ENCODE measurements at regions not wholly inside any gene's neighbourhood (a gene's known extent, or its start where the extent isn't known, plus 50 kb on each side); places are given as distances from the start of the nearest gene placed in this dataset.

DNA sequence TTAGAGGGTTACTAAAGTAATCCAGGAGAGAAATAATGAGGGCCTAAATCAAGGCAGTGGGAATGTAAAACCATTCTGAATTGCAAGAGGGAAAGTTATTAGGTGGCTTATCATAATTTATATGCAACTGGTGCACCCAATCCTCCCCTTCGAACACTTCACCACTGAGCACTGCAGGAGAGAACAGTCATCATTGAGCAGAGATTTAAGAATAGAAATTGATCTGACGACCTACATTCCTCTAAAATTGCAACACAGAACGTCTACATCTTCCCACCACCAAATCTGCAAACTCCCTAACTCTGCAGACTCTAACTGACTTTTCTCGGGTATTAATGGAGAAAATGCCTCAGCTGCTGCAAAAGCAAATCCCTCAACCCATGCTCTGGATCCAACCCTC lies 138.5 kb upstream of the CDH20 start:
- no peak for TF ChIP-seq CTCF (conservative IDR thresholded peaks at IDR 0.05)
- Histone ChIP-seq H3K79me2 (ENCODE audit: insufficient read depth, low read length) (no peaks in the 10 kb centered on the region), H4K5ac (ENCODE audit: insufficient read length, low read depth, low read length) (no peak overlapping the region), H3K56ac (ENCODE audit: insufficient read length, low read depth, low read length) (no peak overlapping the region), H3K4me2 (ENCODE audit: insufficient read depth, insufficient read length, low read length) (no peak overlapping the region), H3K27me3 (ENCODE audit: insufficient read depth, low read length) (no peaks in the 10 kb centered on the region), H2BK120ac (ENCODE audit: low read depth, low read length, poor library complexity, severe bottlenecking) (no peak overlapping the region), H3T11ph (ENCODE audit: low read length) (no peak overlapping the region), H2BK20ac (ENCODE audit: low read depth, low read length, poor library complexity, severe bottlenecking) (no peak overlapping the region), H2BK5ac (ENCODE audit: insufficient read length, low read length) (no peak overlapping the region), H4K8ac (replicated peaks; ENCODE audit: insufficient read length, low read depth, low read length) (no peak overlapping the region), H3K27ac (ENCODE audit: insufficient read length, low read depth, low read length) (no peak overlapping the region), H3K14ac (ENCODE audit: insufficient read depth, low read length) (no peak overlapping the region), H4K91ac (ENCODE audit: insufficient read length, low read depth, low read length) (no peak overlapping the region), H3K79me1 (ENCODE audit: insufficient read depth, low read depth, low read length, poor library complexity, severe bottlenecking) (no peaks in the 10 kb centered on the region), H3K23me2 (ENCODE audit: insufficient read length, low read depth, low read length, poor library complexity, severe bottlenecking) (no peaks in the 10 kb centered on the region), H3K9ac (ENCODE audit: extremely low read depth, insufficient read length, low read length) (no peak overlapping the region), H3K4ac (ENCODE audit: low read depth, low read length) (no peak overlapping the region), H3K9me3 (ENCODE audit: control insufficient read depth, low read depth, low read length) (no peaks in the 10 kb centered on the region), H3K4me1 (ENCODE audit: insufficient read depth, low read length) (no peaks in the 10 kb centered on the region), H2AK5ac (ENCODE audit: insufficient read length, low read length) (no peak overlapping the region), H2AFZ (ENCODE audit: low read length) (no peak overlapping the region), H4K20me1 (ENCODE audit: control insufficient read depth, insufficient read depth, insufficient read length) (no peaks in the 10 kb centered on the region), H2BK12ac (ENCODE audit: insufficient read length, low read depth, low read length) (no peak overlapping the region), H2BK15ac (ENCODE audit: low read depth, low read length) (no peak overlapping the region), H3K23ac (ENCODE audit: insufficient read length, low read depth, low read length) (no peak overlapping the region), H3K18ac (ENCODE audit: insufficient read length, low read depth, low read length) (no peak overlapping the region)
- Mint-ChIP-seq H3K4me3 (no peak overlapping the region), H3K4me1 (peaks cover 5 to 7% of the 10 kb centered on the region in 2 experiments), H3K27me3 (ENCODE audit: low read depth) (no peaks in the 10 kb centered on the region), H3K36me3 (ENCODE audit: insufficient read depth in 1 of 3, low read depth in 3 of 3) (no peaks in the 10 kb centered on the region), H3K27ac (no peak overlapping the region), H3K9me3 (no peaks in the 10 kb centered on the region)
- no CpG with 5 or more reads among the region's 4 CpGs for WGBS (ENCODE audit: extremely low coverage, insufficient read length, low lambda C conversion rate)
- DNase-seq = no peak
